B cell (primary cell): ENCODE measurements at regions not wholly inside any gene's neighbourhood (a gene's known extent, or its start where the extent isn't known, plus 50 kb on each side); places are given as distances from the start of the nearest gene placed in this dataset.

ENCODE experiments used
- CTCF ChIP-seq: fragments of 200-600 bp; IDR thresholded peaks from one replicate; pipeline ENCODE4 v1.8.0; 2022; ENCODE audit warnings: antibody characterized with exemption, mild to moderate bottlenecking
- EZH2 ChIP-seq: IDR thresholded peaks from 2 replicates; pipeline ENCODE4 v1.6.1; 2012; ENCODE audit warnings: borderline replicate concordance, low read depth, mild to moderate bottlenecking, moderate library complexity, low read length; ENCODE audit not compliant: insufficient read depth, poor library complexity, severe bottlenecking

- TF ChIP-seq CTCF (no peak), EZH2 (no peak)
Measured at GRCh38 chr2:48826986-48827385, 71.5 kb upstream of the LHCGR start.
